ENCODE measurements at regions not wholly inside any gene's neighbourhood (a gene's known extent, or its start where the extent isn't known, plus 50 kb on each side); places are given as distances from the start of the nearest gene placed in this dataset.

- Histone ChIP-seq H3K27me3 (ENCODE audit: insufficient read depth, low read length) (no peaks in the 10 kb centered on the region), H3K79me2 (ENCODE audit: insufficient read depth, low read length) (no peaks in the 10 kb centered on the region), H2BK12ac (ENCODE audit: insufficient read length, low read depth, low read length) (no peak overlapping the region), H3K14ac (ENCODE audit: insufficient read depth, low read length) (no peak overlapping the region), H3K9me3 (ENCODE audit: control insufficient read depth, low read depth, low read length) (no peaks in the 10 kb centered on the region), H2AK5ac (ENCODE audit: insufficient read length, low read length) (no peak overlapping the region), H3K9ac (ENCODE audit: extremely low read depth, insufficient read length, low read length) (no peak overlapping the region), H3K23ac (ENCODE audit: insufficient read length, low read depth, low read length) (no peak overlapping the region), H3K4me2 (ENCODE audit: insufficient read depth, insufficient read length, low read length) (no peak overlapping the region), H2BK120ac (ENCODE audit: low read depth, low read length, poor library complexity, severe bottlenecking) (no peak overlapping the region), H2AFZ (ENCODE audit: low read length) (no peak overlapping the region), H3K79me1 (ENCODE audit: insufficient read depth, low read depth, low read length, poor library complexity, severe bottlenecking) (no peaks in the 10 kb centered on the region), H3T11ph (ENCODE audit: low read length) (no peak overlapping the region), H2BK5ac (ENCODE audit: insufficient read length, low read length) (no peak overlapping the region), H3K4ac (ENCODE audit: low read depth, low read length) (no peak overlapping the region), H4K5ac (ENCODE audit: insufficient read length, low read depth, low read length) (no peak overlapping the region), H2BK15ac (ENCODE audit: low read depth, low read length) (no peak overlapping the region), H4K91ac (ENCODE audit: insufficient read length, low read depth, low read length) (no peak overlapping the region), H4K20me1 (ENCODE audit: control insufficient read depth, insufficient read depth, insufficient read length) (no peaks in the 10 kb centered on the region), H3K27ac (ENCODE audit: insufficient read length, low read depth, low read length) (peak overlapping the region; percentile 72), H2BK20ac (ENCODE audit: low read depth, low read length, poor library complexity, severe bottlenecking) (no peak overlapping the region), H3K4me1 (ENCODE audit: insufficient read depth, low read length) (peaks cover 10% of the 10 kb centered on the region; the same call in 1 of the 2 replicates), H4K8ac (replicated peaks; ENCODE audit: insufficient read length, low read depth, low read length) (no peak overlapping the region), H3K56ac (ENCODE audit: insufficient read length, low read depth, low read length) (no peak overlapping the region), H3K18ac (ENCODE audit: insufficient read length, low read depth, low read length) (no peak overlapping the region), H3K23me2 (ENCODE audit: insufficient read length, low read depth, low read length, poor library complexity, severe bottlenecking) (no peaks in the 10 kb centered on the region)
- no peak overlapping the region for H3K4me3 Mint-ChIP-seq
- peaks cover 42 to 49% of the 10 kb centered on the region in 2 experiments for H3K4me1 Mint-ChIP-seq
- no peaks in the 10 kb centered on the region for H3K9me3 Mint-ChIP-seq
- no peak for TF ChIP-seq CTCF (conservative IDR thresholded peaks at IDR 0.05)
- H3K27ac Mint-ChIP-seq, result peak overlapping the region in 1 of 3 experiments; percentile 36; a peak in 2 of 7 replicates
- no peaks in the 10 kb centered on the region for H3K36me3 Mint-ChIP-seq (ENCODE audit: insufficient read depth in 1 of 3, low read depth in 3 of 3)
- DNase-seq, result peak; percentile 54
- no peaks in the 10 kb centered on the region; the same call in 1 of the 2 replicates for H3K27me3 Mint-ChIP-seq (ENCODE audit: low read depth)
- WGBS (ENCODE audit: extremely low coverage, insufficient read length, low lambda C conversion rate), result no CpG with 5 or more reads among the region's 2 CpGs
Measured at GRCh38 chr4:152165146-152165545, 370.7 kb downstream of the FBXW7 start.
